HEK293T (cell line): ENCODE measurements at regions not wholly inside any gene's neighbourhood (a gene's known extent, or its start where the extent isn't known, plus 50 kb on each side); places are given as distances from the start of the nearest gene placed in this dataset.

Source experiments
- CTBP1 ChIP-seq: fragments of 450-650 bp; IDR thresholded peaks from 2 replicates; pipeline ENCODE4 v1.6.1; 2016; ENCODE audit warnings: borderline replicate concordance
- ELF4 ChIP-seq: fragments of 450-650 bp; IDR thresholded peaks from 2 replicates; pipeline ENCODE4 v1.6.1; 2017; ENCODE audit warnings: antibody characterized with exemption
- FOXA1 ChIP-seq: fragments of 450-650 bp; IDR thresholded peaks from 2 replicates; pipeline ENCODE4 v1.6.1; 2016; ENCODE audit warnings: mild to moderate bottlenecking
- HDGF ChIP-seq: fragments of 450-650 bp; IDR thresholded peaks from 2 replicates; pipeline ENCODE4 v1.6.1; 2017; ENCODE audit warnings: antibody characterized with exemption, borderline replicate concordance
- SP1 ChIP-seq: fragments of 450-650 bp; IDR thresholded peaks from 2 replicates; pipeline ENCODE4 v1.6.1; 2017

GRCh38 chr5:144032375-144032774 is 138.1 kb downstream of the YIPF5 start:
- no peak for TF ChIP-seq HDGF
- no peak for TF ChIP-seq FOXA1
- TF ChIP-seq SP1, result no peak
- TF ChIP-seq ELF4, result no peak
- no peak for TF ChIP-seq CTBP1
